Prostate gland (tissue), 2 donors: ENCODE measurements at regions not wholly inside any gene's neighbourhood (a gene's known extent, or its start where the extent isn't known, plus 50 kb on each side); places are given as distances from the start of the nearest gene placed in this dataset.

Source experiments
- POLR2A ChIP-seq: fragments of 450-650 bp; IDR thresholded peaks from one replicate; pipeline ENCODE4 v1.6.1; 2016; ENCODE audit warnings: antibody characterized with exemption, mild to moderate bottlenecking
- POLR2AphosphoS5 ChIP-seq: sonication (generic); formaldehyde crosslinking; IDR thresholded peaks from one replicate; pipeline ENCODE4 v1.6.1; 2017; ENCODE audit warnings: antibody characterized with exemption
- TF ChIP-seq, protein P1 (sequence below), 4 experiments: fragments of 200-600 bp in 2 of 4; fragments of 450-650 bp in 2 of 4; sonication (generic) in 2 of 4; IDR thresholded peaks; 1 replicate in 3 of 4; 2 replicates in 1 of 4; pipeline ENCODE4 v1.5.1; 2016 to 2019; ENCODE audit warnings: antibody characterized with exemption in 4 of 4, mild to moderate bottlenecking in 2 of 4, moderate library complexity in 2 of 4

DNA sequence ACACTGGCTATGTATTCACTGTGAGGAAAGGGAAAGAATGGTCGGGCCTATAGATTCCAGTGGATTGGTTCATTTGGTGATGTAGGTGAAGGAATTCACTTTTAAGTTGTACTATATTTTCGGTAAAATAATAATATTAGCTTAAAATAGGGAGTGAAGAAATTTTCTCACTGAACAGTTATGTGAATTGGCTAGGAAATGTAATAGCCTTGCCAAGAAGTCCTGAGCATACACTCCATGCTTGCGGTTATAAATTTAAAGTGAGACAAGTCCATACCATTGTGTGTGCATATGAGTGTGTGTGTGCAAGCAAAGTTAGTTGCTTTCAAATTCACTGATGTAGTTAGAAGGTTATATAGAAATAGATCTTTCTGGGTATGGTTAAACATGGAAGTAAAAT, 1651.0 kb downstream of the NCAM2 start:
- TF ChIP-seq, protein P1, sequence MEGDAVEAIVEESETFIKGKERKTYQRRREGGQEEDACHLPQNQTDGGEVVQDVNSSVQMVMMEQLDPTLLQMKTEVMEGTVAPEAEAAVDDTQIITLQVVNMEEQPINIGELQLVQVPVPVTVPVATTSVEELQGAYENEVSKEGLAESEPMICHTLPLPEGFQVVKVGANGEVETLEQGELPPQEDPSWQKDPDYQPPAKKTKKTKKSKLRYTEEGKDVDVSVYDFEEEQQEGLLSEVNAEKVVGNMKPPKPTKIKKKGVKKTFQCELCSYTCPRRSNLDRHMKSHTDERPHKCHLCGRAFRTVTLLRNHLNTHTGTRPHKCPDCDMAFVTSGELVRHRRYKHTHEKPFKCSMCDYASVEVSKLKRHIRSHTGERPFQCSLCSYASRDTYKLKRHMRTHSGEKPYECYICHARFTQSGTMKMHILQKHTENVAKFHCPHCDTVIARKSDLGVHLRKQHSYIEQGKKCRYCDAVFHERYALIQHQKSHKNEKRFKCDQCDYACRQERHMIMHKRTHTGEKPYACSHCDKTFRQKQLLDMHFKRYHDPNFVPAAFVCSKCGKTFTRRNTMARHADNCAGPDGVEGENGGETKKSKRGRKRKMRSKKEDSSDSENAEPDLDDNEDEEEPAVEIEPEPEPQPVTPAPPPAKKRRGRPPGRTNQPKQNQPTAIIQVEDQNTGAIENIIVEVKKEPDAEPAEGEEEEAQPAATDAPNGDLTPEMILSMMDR (IDR thresholded peaks at IDR 0.05), result no peak
- TF ChIP-seq POLR2AphosphoS5 (no peak), POLR2A (no peak)
